ENCODE measurements at regions not wholly inside any gene's neighbourhood (a gene's known extent, or its start where the extent isn't known, plus 50 kb on each side); places are given as distances from the start of the nearest gene placed in this dataset.

DNA sequence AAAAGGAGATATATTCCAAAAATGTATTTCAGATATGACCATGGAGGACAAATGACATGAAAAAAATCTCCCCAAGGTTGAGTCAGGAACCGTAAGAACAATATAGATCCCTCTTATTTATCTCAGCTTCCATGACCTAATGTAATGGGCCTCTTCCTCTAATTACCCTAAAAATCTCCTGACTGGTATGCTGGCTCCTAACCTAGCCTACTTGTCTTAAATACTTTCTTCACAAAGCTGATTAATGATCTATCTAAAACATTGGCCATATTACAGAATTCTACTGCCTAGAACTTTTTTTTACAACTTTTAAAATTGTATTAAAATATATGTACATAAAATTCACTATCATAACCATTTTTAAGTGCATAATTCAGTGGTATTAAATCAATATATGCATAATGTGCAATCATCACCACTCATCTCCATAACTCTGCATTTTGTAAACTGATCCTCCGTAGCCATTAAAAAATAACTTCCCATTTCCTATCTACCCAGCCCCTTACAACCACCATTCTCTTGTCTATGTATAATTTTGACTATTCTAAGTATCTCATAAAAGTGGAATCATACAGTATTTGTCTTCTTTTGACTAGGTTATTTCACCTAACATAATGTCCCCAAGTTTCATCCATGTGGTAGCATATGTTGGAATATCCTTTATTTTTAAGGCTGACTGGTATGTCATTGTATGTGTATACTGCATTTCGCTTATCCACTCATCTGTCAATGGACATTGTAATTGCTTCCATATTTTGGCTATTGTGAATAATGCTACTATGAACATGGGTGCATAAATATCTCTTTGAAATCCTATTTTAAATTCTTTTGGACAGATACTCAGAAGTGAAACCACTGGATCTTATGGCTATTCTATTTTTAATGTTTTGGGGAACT lies 464.6 kb downstream of the ADAMTS20 start:
- DNase-seq (ENCODE audit: low spot score) (no peak), ATAC-seq (ENCODE audit: low FRiP score) (no peak)
- TF ChIP-seq, protein P1, sequence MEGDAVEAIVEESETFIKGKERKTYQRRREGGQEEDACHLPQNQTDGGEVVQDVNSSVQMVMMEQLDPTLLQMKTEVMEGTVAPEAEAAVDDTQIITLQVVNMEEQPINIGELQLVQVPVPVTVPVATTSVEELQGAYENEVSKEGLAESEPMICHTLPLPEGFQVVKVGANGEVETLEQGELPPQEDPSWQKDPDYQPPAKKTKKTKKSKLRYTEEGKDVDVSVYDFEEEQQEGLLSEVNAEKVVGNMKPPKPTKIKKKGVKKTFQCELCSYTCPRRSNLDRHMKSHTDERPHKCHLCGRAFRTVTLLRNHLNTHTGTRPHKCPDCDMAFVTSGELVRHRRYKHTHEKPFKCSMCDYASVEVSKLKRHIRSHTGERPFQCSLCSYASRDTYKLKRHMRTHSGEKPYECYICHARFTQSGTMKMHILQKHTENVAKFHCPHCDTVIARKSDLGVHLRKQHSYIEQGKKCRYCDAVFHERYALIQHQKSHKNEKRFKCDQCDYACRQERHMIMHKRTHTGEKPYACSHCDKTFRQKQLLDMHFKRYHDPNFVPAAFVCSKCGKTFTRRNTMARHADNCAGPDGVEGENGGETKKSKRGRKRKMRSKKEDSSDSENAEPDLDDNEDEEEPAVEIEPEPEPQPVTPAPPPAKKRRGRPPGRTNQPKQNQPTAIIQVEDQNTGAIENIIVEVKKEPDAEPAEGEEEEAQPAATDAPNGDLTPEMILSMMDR (IDR thresholded peaks at IDR 0.05) = no peak

DNA sequence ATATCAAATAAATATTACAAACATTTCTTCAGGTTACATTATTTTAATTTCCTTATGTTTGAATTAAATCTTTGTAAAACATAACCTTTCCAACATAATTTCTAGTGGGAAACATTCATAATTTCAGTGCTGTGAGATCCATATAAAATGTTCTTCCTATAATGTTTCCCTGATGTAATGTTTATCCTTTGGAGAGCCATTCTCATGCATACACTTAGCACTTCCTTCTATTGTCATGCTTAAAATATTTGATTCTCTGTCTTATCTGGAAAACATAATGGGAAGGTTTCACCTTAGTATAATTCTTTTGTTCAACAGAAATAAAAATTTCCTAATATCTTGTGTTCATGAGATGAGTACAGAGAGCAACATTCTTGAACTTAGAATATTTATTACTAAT lies 472.5 kb downstream of the ADAMTS20 start:
- TF ChIP-seq, protein P1 (IDR thresholded peaks at IDR 0.05) = no peak
- DNase-seq (ENCODE audit: low spot score) (no peak), ATAC-seq (ENCODE audit: low FRiP score) (no peak)

DNA sequence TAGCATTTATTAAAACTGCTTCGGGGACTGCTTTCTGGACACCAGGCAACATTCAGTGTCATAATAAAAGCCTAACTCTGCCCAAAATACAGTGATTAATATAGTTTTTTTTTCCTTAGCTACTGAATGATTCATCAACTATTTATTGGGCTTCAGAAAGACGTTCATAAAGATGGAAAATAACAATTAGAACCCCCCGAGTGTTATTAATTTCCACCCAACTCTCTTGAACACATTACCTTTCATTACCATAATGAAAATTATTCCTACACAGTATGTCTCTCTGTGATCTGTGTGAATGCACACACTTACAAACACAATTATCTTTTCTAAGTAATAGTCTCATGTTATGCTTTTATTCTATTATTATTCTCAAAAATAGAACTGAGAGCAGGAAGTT lies 473.0 kb downstream of the ADAMTS20 start:
- TF ChIP-seq, protein P1 (IDR thresholded peaks at IDR 0.05) = no peak
- DNase-seq (ENCODE audit: low spot score) (no peak), ATAC-seq (ENCODE audit: low FRiP score) (no peak)

DNA sequence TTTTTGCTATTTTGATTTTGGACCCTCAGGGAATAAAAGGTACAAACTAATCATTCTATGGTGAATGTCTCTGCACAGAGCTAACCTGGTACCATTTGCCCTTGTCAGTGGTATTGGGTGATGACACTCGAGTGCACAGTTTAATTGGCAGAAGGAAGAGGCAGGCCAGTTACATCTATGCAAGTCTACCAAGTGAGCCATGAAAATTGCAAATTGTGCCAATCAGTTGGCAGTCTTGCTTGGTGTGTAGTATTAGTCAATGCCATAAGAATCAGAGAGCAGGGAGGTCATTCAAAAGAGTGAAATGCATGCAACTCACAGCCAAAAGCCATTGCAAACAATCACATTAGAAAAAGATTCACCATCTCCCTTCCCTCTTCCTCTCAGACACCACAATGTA lies 479.6 kb downstream of the ADAMTS20 start:
- TF ChIP-seq, protein P1 (IDR thresholded peaks at IDR 0.05) = no peak
- ATAC-seq (ENCODE audit: low FRiP score) = no peak
- no peak for DNase-seq (ENCODE audit: low spot score)

DNA sequence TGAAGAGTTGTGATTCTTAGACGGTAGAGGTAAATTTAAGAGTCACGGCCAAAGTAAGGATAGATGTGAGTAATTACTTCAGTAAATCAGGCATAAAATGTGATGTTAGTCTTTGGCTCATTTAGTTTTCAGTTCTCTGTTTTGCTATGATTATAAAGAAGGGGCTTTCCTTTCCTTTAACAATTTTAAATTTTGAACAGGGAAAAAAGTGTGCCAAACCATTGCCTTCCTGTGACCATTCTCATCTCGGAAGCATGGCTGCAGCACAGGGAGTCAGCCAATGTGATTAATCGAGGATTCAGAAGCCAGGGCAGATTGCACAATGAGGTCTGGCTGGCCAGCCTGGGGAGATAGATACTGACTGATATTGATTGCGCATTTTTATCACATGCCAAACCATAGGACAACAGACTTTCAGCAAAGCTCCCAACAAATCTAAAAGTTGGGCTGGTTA lies 480.2 kb upstream of the PRICKLE1 start:
- TF ChIP-seq, protein P1 (IDR thresholded peaks at IDR 0.05) = no peak
- ATAC-seq (ENCODE audit: low FRiP score) (peak; percentile 76), DNase-seq (ENCODE audit: low spot score) (no peak)

DNA sequence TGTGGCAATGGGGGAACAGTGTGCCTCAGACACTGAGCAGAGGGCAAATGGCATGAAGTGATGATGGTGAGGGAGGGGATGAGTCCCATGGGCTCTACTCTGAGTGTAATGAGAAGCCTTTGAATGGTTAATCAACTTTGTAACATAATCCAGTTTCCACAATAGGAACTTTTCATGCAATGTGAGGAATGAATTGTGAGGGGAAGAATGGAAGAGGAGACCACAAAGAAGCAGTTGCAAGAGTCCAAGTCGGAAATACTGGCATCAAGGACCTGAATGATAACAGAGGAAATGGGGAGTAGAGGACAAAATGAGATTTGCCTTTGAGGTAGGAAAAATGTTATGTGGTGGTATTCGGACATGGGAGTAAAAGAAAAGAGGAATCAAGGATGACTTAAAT lies 476.9 kb upstream of the PRICKLE1 start:
- DNase-seq (ENCODE audit: low spot score) = no peak
- no peak for ATAC-seq (ENCODE audit: low FRiP score)
- TF ChIP-seq, protein P1 (IDR thresholded peaks at IDR 0.05) = no peak

DNA sequence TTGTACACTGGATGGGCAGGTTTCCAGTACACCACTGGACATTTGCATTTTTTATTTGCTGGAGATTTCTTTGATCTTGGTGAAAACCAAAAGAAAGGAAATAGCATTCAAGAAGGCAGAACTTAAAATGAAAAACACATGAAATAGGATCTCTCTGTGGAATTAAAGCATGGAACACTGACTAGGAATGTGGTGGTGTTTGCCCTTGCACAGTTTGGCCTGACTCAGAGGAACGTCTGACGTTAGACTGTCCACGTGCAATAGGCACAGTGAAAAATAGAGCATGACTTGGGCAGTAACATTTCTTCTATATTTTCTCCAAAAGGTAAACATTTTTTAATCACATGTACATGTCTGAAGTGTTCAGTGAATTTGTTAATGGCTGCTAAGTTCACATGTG lies 474.1 kb upstream of the PRICKLE1 start:
- TF ChIP-seq, protein P1 (IDR thresholded peaks at IDR 0.05) = no peak
- DNase-seq (ENCODE audit: low spot score) = no peak
- no peak for ATAC-seq (ENCODE audit: low FRiP score)

Measured in omental fat pad (tissue), 3 donors.